ENCODE measurements at regions not wholly inside any gene's neighbourhood (a gene's known extent, or its start where the extent isn't known, plus 50 kb on each side); places are given as distances from the start of the nearest gene placed in this dataset.

GRCh38 chr20:48124960-48125359 lies 339.7 kb upstream of the SULF2 start:
- no peak for TF ChIP-seq CTCF (IDR thresholded peaks at IDR 0.05)
- TF ChIP-seq POLR2A (IDR thresholded peaks at IDR 0.05): no peak

All from body of pancreas (tissue), 4 donors.